GM18907 (cell line): ENCODE measurements at regions not wholly inside any gene's neighbourhood (a gene's known extent, or its start where the extent isn't known, plus 50 kb on each side); places are given as distances from the start of the nearest gene placed in this dataset.

Source experiments
- ATAC-seq: cut with Tn5 transposase; IDR thresholded peaks from one replicate; pipeline ENCODE4 v1.9.1; 2021; ENCODE audit warnings: mild to moderate bottlenecking, moderate library complexity; ENCODE audit not compliant: unreplicated experiment

GRCh38 chrX:100512471-100512870, 72.3 kb upstream of the TNMD start:
- peak; percentile 50 for ATAC-seq

DNA sequence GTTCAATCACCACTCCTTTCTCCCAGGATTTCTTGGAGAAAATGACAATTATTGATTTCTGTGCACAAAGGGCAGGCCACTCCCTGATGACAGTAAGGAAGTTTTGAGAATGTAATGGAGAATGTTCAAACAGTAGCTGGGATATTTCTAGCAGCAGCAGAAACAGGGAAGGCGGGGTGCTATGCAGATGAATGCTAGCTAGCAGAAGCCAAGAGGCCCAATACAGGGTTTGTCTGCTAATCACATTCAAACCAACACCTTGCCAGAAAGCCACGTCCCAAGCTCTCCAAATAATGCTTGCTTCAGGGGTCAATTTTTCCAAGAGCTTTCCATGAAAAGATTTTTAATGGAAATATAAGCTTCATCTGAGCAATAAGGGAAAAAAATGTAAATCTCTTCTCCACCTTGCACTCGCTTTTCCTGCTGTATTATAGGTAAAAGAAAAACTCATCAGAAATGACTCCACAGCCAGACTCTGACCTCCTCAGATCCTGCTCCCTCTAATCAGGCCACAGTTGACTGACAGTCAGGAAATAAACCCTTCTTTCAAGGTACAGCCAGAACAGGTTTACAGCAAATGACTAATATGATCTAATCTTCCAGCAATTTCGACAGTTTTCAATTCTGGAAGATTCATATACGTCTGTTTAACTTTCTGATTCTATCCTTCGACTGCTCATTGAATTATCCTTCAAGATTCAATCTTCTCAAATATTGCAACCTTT, 84.7 kb upstream of the PCDH19 start:
- ATAC-seq: no peak

GRCh38 chrX:100491174-100491573, 81.1 kb upstream of the PCDH19 start:
- ATAC-seq: no peak

GRCh38 chrX:100487795-100488194, 77.7 kb upstream of the PCDH19 start:
- no peak for ATAC-seq

DNA sequence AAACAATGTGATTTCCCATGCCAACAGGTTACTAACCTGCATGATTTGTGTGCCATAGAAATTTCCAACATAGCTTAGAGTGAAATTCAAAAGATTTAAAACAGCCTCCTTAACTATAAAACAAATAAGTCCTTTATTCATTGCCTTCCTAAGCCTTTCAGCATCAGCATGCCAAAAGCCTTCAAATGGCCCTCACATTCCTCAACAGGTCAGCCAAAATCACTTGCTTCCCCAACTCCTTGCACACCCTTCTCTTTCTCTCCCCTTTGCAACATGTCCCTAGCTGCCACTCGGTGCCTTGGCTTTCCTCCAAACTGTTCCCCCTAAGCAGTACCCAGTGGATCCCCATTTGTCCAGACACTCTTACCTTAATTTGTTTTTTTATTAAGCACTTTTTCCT, 74.9 kb upstream of the PCDH19 start:
- no peak for ATAC-seq

GRCh38 chrX:100479329-100479728, 69.3 kb upstream of the PCDH19 start:
- ATAC-seq: no peak

DNA sequence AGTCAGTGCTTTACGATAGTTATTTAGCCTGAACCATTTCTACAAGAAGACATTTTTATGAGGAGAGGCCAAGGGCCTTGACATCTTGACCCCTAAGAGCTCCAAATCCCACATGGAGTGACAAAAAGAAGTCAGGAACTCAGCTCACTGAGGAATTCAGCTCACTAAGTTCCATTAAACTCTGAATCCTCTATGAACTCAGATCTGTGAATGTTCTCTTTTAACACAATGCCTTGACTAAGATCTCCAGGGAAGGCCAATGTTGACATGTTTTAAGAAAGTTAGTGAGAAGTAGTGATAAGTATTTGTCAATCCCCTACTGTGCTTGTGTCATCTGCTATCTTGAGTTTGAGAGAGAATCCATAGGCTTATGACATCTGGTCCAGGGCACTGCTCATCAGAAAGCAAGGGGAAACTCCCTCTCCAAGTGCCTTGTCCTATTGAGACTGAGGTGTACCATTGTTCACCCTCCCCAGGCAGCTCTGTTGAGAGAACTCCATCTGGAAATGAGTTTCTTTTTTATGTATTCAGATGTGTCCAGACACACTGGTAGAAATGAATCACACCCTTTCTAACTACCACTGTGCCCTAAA, 68.7 kb upstream of the PCDH19 start:
- no peak for ATAC-seq

GRCh38 chrX:100477958-100478357, 67.9 kb upstream of the PCDH19 start:
- ATAC-seq: no peak

DNA sequence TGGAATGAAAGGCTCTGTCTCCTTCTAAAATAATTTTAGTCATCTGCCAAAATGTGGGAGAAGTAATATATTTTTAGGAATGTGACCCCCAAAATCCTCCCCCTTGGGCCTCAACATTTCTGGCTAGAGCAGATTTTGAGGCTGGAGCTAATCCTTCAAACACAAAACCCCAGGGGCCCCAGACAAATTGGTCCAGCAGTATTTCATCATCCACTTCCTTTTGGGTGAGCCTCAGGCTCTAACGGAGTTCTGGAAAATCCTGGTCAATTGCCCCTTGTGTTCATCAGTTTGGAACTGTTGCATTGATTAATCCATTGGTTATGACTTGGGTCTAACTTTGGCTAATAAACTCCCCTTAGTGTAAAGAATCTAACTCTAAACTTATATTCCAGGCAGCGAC, 67.4 kb upstream of the PCDH19 start:
- no peak for ATAC-seq
